GM12878 (cell line): ENCODE measurements at regions not wholly inside any gene's neighbourhood (a gene's known extent, or its start where the extent isn't known, plus 50 kb on each side); places are given as distances from the start of the nearest gene placed in this dataset.

Experiments
- ATAC-seq: fragments of 200-7000 bp; cut with Tn5 transposase; 3 replicates; pipeline ENCODE4 v1.9.1; 2020; ENCODE audit warnings: mild to moderate bottlenecking, moderate library complexity
- BruUV-seq: library from RNA; stranded (reverse); fragments of 400-500 nt; replicated peaks from 2 replicates; lab custom pipeline; 2021; lab: Mats Ljungman, UMichigan
- CTCF ChIA-PET: fragments of 300-600 bp; sonication (Branson Sonifier 250); formaldehyde crosslinking; extraction: SDS; loops from one replicate; lab custom pipeline; 2021; ENCODE audit warnings: inconsistent platforms; lab: Yijun Ruan, JAX
- POLR2A ChIA-PET: fragments of 350-600 bp; formaldehyde crosslinking; extraction: SDS; loops from one replicate; lab custom pipeline; 2021; ENCODE audit warnings: inconsistent platforms; lab: Charles Lee
- RAD21 ChIA-PET: fragments of 300-600 bp; sonication (Branson Sonifier 250); formaldehyde crosslinking; loops from one replicate; lab custom pipeline; 2023; ENCODE audit warnings: antibody characterized with exemption; ENCODE audit not compliant: unreplicated experiment; lab: Charles Lee
- SMC1A ChIA-PET: fragments of 300-600 bp; sonication (Branson Sonifier 250); formaldehyde crosslinking; loops from one replicate; lab custom pipeline; 2023; ENCODE audit not compliant: unreplicated experiment, uncharacterized antibody; lab: Charles Lee
- DNase-seq: peaks from one replicate; pipeline ENCODE4 v3.0.0-alpha.2; 2011; ENCODE audit warnings: low read depth, low spot score
- FAIRE-seq: peaks from 3 replicates; lab custom pipeline; 2011; peaks lifted over from hg19 to GRCh38; lab: Jason Lieb, UNC
- H2AFZ ChIP-seq: 2 replicates; pipeline ENCODE4 v1.6.0; 2011; ENCODE audit warnings: low read depth, low read length, control low read depth; ENCODE audit not compliant: control insufficient read depth
- H3K27ac ChIP-seq: 2 replicates; pipeline ENCODE4 v1.5.1; 2011; ENCODE audit warnings: control low read depth; ENCODE audit not compliant: control insufficient read depth, insufficient read depth
- H3K27me3 ChIP-seq, 2 experiments: replicated peaks in 1 of 2; 2 replicates each; pipeline versions ENCODE4 v1.6.0 to v1.6.1; 2011; ENCODE audit warnings: low read length in 1 of 2; ENCODE audit not compliant: control insufficient read depth in 2 of 2, insufficient read depth in 2 of 2
- H3K36me3 ChIP-seq, 2 experiments: 2 replicates each; pipeline ENCODE4 v1.5.1; 2011; ENCODE audit warnings: low read length in 1 of 2; ENCODE audit not compliant: control insufficient read depth in 2 of 2, insufficient read depth in 2 of 2
- H3K4me1 ChIP-seq: 2 replicates; pipeline ENCODE4 v1.6.1; 2011; ENCODE audit warnings: mild to moderate bottlenecking, low read length, moderate library complexity, mixed read lengths; ENCODE audit not compliant: control insufficient read depth, insufficient read depth
- H3K4me2 ChIP-seq: 2 replicates; pipeline ENCODE4 v1.6.0; 2011; ENCODE audit warnings: control low read depth; ENCODE audit not compliant: control insufficient read depth, insufficient read depth
- H3K4me3 ChIP-seq: fragments of 200-600 bp; sonication (generic); 2 replicates; pipeline ENCODE4 v1.5.1; 2016
- H3K79me2 ChIP-seq: 2 replicates; pipeline ENCODE4 v1.6.0; 2011; ENCODE audit warnings: low read length; ENCODE audit not compliant: control insufficient read depth, insufficient read depth
- H3K9ac ChIP-seq: 2 replicates; pipeline ENCODE4 v1.8.0; 2011; ENCODE audit warnings: low read length, control low read depth, mixed read lengths; ENCODE audit not compliant: control insufficient read depth, insufficient read depth
- H3K9me3 ChIP-seq: replicated peaks from 3 replicates; pipeline ENCODE4 v1.5.1; 2011; ENCODE audit warnings: mild to moderate bottlenecking, low read length; ENCODE audit not compliant: control insufficient read depth, insufficient read depth
- H4K20me1 ChIP-seq: 2 replicates; pipeline ENCODE4 v1.6.0; 2011; ENCODE audit not compliant: control insufficient read depth, insufficient read depth
- BACH1 ChIP-seq: fragments of 450-650 bp; IDR thresholded peaks from 2 replicates; pipeline ENCODE4 v1.6.1; 2017; ENCODE audit warnings: mild to moderate bottlenecking, borderline replicate concordance
- BMI1 ChIP-seq: fragments of 450-650 bp; IDR thresholded peaks from 2 replicates; pipeline ENCODE4 v1.6.1; 2016; ENCODE audit warnings: mild to moderate bottlenecking, moderate library complexity, borderline replicate concordance
- EZH2 ChIP-seq: IDR thresholded peaks from 2 replicates; pipeline ENCODE4 v1.6.1; 2012; ENCODE audit warnings: low read depth, mild to moderate bottlenecking, control low read depth, inconsistent platforms, low read length, borderline replicate concordance; ENCODE audit not compliant: control insufficient read depth
- MEF2A ChIP-seq: IDR thresholded peaks from 2 replicates; pipeline ENCODE4 v1.6.1; 2011; ENCODE audit warnings: low read depth, mild to moderate bottlenecking, low read length, moderate library complexity; ENCODE audit not compliant: insufficient read depth
- MTA2 ChIP-seq: fragments of 450-650 bp; IDR thresholded peaks from 2 replicates; pipeline ENCODE4 v1.6.1; 2016; ENCODE audit warnings: low read depth, mild to moderate bottlenecking, moderate library complexity
- RB1 ChIP-seq: fragments of 450-650 bp; formaldehyde crosslinking; IDR thresholded peaks from 2 replicates; pipeline ENCODE4 v1.6.1; 2017; ENCODE audit warnings: mild to moderate bottlenecking, borderline replicate concordance
- RFX5 ChIP-seq: IDR thresholded peaks from 2 replicates; pipeline ENCODE4 v1.6.1; 2011; ENCODE audit warnings: low read depth, low read length, improper control_type of control experiment
- STAT1 ChIP-seq: fragments of 450-650 bp; conservative IDR thresholded peaks from 2 replicates; pipeline ENCODE4 v1.6.1; 2014; ENCODE audit warnings: antibody characterized with exemption, mild to moderate bottlenecking
- SUPT20H ChIP-seq: IDR thresholded peaks from 2 replicates; pipeline ENCODE4 v1.6.1; 2011; ENCODE audit warnings: low read depth, mild to moderate bottlenecking, low read length, moderate library complexity, borderline replicate concordance; ENCODE audit not compliant: control insufficient read depth
- ZNF24 ChIP-seq: fragments of 450-650 bp; IDR thresholded peaks from 2 replicates; pipeline ENCODE4 v1.6.1; 2017; ENCODE audit warnings: antibody characterized with exemption, mild to moderate bottlenecking
- ZNF274 ChIP-seq: IDR thresholded peaks from one replicate; pipeline ENCODE4 v1.8.0; 2011; ENCODE audit not compliant: insufficient read length, insufficient read depth
- ZSCAN29 ChIP-seq: fragments of 450-650 bp; IDR thresholded peaks from 2 replicates; pipeline ENCODE4 v1.6.1; 2017; ENCODE audit warnings: mild to moderate bottlenecking, moderate library complexity
- WGBS: methylation state at CpG from one replicate; pipeline ENCODE4 v1.1.6; 2016; ENCODE audit warnings: low lambda C conversion rate; ENCODE audit not compliant: insufficient replicate concordance, insufficient coverage; ENCODE audit errors: missing lambda C conversion rate; 5-methylcytosine and 5-hydroxymethylcytosine counted together
- in situ Hi-C: fragments of 300-500 bp; cut with MboI; formaldehyde crosslinking; loops from 9 replicates; pipeline ENCODE4 v1.14.3; 2018; ENCODE audit warnings: mixed read lengths
- intact Hi-C: fragments of 100-400 bp; cut with micrococcal nuclease; formaldehyde crosslinking; loops from one replicate; pipeline ENCODE4 v1.14.2; 2022; ENCODE audit not compliant: unreplicated experiment
- TF ChIP-seq, protein P1 (sequence below): IDR thresholded peaks from 2 replicates; pipeline ENCODE4 v1.6.1; 2012; ENCODE audit warnings: improper control_type of control experiment, low read depth, low read length; ENCODE audit not compliant: insufficient replicate concordance
- TF ChIP-seq, protein P2 (sequence below): fragments of 450-650 bp; conservative IDR thresholded peaks from 2 replicates; pipeline ENCODE4 v1.6.1; 2017; ENCODE audit warnings: mild to moderate bottlenecking, moderate library complexity
- TF ChIP-seq, protein P3 (sequence below): fragments of 450-650 bp; IDR thresholded peaks from 2 replicates; pipeline ENCODE4 v1.6.1; 2017; ENCODE audit warnings: borderline replicate concordance
- TF ChIP-seq, protein P4 (sequence below): IDR thresholded peaks from 2 replicates; pipeline ENCODE4 v1.6.1; 2012; ENCODE audit warnings: low read depth, low read length, improper control_type of control experiment

DNA sequence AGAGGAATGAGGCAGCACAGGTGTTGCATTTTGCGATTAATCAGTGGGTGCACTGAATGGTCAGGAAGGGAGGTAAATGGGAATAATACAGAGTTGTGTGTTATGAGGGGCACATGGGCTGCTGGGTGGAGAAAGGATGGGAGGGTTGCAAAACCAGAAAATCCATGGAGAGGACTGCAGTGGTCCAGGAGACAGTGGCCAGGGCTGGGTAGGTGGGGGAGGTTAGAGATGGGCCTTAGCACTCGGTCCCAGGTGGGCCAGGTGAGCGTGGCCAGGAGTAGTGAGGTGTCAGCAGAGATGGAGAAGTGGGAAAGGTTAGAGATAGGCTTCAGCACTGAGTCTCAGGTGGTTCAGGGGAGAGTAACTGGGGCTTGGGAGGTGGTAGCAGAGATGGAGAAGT lies 399.1 kb upstream of the LARGE1 start:
- no peak overlapping the region for H3K4me2 ChIP-seq
- in situ Hi-C loops = no loop called here
- no peaks in the 10 kb centered on the region for H3K9me3 ChIP-seq
- H3K4me3 ChIP-seq = no peak overlapping the region
- no TSS peak for BruUV-seq
- H3K36me3 ChIP-seq = no peaks in the 10 kb centered on the region
- ChIA-PET POLR2A (no interaction called here), SMC1A (no interaction called here), CTCF (no interaction called here), RAD21 (no interaction called here)
- H4K20me1 ChIP-seq = no peaks in the 10 kb centered on the region
- ATAC-seq (no peak), DNase-seq (no peak), FAIRE-seq (no peak)
- no peaks in the 10 kb centered on the region for H3K79me2 ChIP-seq
- H3K27ac ChIP-seq = no peak overlapping the region
- H3K9ac ChIP-seq = no peak overlapping the region
- H3K4me1 ChIP-seq = no peaks in the 10 kb centered on the region
- intact Hi-C loops = no loop called here
- no peak for TF ChIP-seq STAT1
- no peak for TF ChIP-seq RB1
- TF ChIP-seq, protein P1, sequence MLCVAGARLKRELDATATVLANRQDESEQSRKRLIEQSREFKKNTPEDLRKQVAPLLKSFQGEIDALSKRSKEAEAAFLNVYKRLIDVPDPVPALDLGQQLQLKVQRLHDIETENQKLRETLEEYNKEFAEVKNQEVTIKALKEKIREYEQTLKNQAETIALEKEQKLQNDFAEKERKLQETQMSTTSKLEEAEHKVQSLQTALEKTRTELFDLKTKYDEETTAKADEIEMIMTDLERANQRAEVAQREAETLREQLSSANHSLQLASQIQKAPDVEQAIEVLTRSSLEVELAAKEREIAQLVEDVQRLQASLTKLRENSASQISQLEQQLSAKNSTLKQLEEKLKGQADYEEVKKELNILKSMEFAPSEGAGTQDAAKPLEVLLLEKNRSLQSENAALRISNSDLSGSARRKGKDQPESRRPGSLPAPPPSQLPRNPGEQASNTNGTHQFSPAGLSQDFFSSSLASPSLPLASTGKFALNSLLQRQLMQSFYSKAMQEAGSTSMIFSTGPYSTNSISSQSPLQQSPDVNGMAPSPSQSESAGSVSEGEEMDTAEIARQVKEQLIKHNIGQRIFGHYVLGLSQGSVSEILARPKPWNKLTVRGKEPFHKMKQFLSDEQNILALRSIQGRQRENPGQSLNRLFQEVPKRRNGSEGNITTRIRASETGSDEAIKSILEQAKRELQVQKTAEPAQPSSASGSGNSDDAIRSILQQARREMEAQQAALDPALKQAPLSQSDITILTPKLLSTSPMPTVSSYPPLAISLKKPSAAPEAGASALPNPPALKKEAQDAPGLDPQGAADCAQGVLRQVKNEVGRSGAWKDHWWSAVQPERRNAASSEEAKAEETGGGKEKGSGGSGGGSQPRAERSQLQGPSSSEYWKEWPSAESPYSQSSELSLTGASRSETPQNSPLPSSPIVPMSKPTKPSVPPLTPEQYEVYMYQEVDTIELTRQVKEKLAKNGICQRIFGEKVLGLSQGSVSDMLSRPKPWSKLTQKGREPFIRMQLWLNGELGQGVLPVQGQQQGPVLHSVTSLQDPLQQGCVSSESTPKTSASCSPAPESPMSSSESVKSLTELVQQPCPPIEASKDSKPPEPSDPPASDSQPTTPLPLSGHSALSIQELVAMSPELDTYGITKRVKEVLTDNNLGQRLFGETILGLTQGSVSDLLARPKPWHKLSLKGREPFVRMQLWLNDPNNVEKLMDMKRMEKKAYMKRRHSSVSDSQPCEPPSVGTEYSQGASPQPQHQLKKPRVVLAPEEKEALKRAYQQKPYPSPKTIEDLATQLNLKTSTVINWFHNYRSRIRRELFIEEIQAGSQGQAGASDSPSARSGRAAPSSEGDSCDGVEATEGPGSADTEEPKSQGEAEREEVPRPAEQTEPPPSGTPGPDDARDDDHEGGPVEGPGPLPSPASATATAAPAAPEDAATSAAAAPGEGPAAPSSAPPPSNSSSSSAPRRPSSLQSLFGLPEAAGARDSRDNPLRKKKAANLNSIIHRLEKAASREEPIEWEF = no peak
- no peak for TF ChIP-seq MEF2A
- TF ChIP-seq, protein P2, sequence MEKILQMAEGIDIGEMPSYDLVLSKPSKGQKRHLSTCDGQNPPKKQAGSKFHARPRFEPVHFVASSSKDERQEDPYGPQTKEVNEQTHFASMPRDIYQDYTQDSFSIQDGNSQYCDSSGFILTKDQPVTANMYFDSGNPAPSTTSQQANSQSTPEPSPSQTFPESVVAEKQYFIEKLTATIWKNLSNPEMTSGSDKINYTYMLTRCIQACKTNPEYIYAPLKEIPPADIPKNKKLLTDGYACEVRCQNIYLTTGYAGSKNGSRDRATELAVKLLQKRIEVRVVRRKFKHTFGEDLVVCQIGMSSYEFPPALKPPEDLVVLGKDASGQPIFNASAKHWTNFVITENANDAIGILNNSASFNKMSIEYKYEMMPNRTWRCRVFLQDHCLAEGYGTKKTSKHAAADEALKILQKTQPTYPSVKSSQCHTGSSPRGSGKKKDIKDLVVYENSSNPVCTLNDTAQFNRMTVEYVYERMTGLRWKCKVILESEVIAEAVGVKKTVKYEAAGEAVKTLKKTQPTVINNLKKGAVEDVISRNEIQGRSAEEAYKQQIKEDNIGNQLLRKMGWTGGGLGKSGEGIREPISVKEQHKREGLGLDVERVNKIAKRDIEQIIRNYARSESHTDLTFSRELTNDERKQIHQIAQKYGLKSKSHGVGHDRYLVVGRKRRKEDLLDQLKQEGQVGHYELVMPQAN = no peak
- TF ChIP-seq, protein P3, sequence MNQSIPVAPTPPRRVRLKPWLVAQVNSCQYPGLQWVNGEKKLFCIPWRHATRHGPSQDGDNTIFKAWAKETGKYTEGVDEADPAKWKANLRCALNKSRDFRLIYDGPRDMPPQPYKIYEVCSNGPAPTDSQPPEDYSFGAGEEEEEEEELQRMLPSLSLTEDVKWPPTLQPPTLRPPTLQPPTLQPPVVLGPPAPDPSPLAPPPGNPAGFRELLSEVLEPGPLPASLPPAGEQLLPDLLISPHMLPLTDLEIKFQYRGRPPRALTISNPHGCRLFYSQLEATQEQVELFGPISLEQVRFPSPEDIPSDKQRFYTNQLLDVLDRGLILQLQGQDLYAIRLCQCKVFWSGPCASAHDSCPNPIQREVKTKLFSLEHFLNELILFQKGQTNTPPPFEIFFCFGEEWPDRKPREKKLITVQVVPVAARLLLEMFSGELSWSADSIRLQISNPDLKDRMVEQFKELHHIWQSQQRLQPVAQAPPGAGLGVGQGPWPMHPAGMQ = no peak
- TF ChIP-seq SUPT20H = no peak
- TF ChIP-seq BACH1 = no peak
- TF ChIP-seq, protein P4, sequence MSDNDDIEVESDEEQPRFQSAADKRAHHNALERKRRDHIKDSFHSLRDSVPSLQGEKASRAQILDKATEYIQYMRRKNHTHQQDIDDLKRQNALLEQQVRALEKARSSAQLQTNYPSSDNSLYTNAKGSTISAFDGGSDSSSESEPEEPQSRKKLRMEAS = no peak
- TF ChIP-seq EZH2 = no peak
- TF ChIP-seq RFX5 = no peak
- no peak for TF ChIP-seq ZSCAN29
- TF ChIP-seq BMI1 = no peak
- no peak for TF ChIP-seq MTA2
- no peak for TF ChIP-seq ZNF24
- no peak for TF ChIP-seq ZNF274
- no peaks in the 10 kb centered on the region for H3K27me3 ChIP-seq
- H2AFZ ChIP-seq = no peak overlapping the region
- WGBS = 38% methylated on average over 3 of the region's 3 CpGs
